ENCODE measurements at regions not wholly inside any gene's neighbourhood (a gene's known extent, or its start where the extent isn't known, plus 50 kb on each side); places are given as distances from the start of the nearest gene placed in this dataset.
"Not testable (repeated sequence)": the region's sequence is repeated elsewhere in the genome, so short reads cannot be mapped to it uniquely, and the experiment has no call there.

- TF ChIP-seq CTCF (conservative IDR thresholded peaks at IDR 0.05), result no peak
- H3K27ac ChIP-seq, result peak overlapping the region; percentile 72
Observed at GRCh38 chr2:240237609-240238174, 97.2 kb upstream of the OTOS start.

GRCh38 chr2:240238201-240238600, 97.7 kb upstream of the OTOS start:
- peak overlapping the region; percentile 72 for H3K27ac ChIP-seq
- TF ChIP-seq CTCF (conservative IDR thresholded peaks at IDR 0.05), result no peak

GRCh38 chr2:240238786-240239185, 98.3 kb upstream of the OTOS start:
- no peak for TF ChIP-seq CTCF (conservative IDR thresholded peaks at IDR 0.05)
- no peak overlapping the region for H3K27ac ChIP-seq

- H3K27ac ChIP-seq, result no peak overlapping the region
- TF ChIP-seq CTCF (conservative IDR thresholded peaks at IDR 0.05), result no peak
Observed at GRCh38 chr2:240239325-240239724, 98.9 kb upstream of the OTOS start.

- TF ChIP-seq CTCF (conservative IDR thresholded peaks at IDR 0.05), result no peak
- no peak overlapping the region for H3K27ac ChIP-seq
Observed at GRCh38 chr2:240240017-240240734, 99.7 kb upstream of the OTOS start.

- no peak for TF ChIP-seq CTCF (conservative IDR thresholded peaks at IDR 0.05)
- no peak overlapping the region for H3K27ac ChIP-seq
Observed at GRCh38 chr2:240240781-240241180, 100.3 kb upstream of the OTOS start.

- no peak for TF ChIP-seq CTCF (conservative IDR thresholded peaks at IDR 0.05)
- no peak overlapping the region for H3K27ac ChIP-seq
Observed at GRCh38 chr2:240241572-240241971, 101.1 kb upstream of the OTOS start.

- H3K27ac ChIP-seq, result not testable (repeated sequence)
Observed at GRCh38 chr2:240243049-240243448, 102.6 kb upstream of the OTOS start.

Measured in VCaP (cell line).